ENCODE measurements at regions not wholly inside any gene's neighbourhood (a gene's known extent, or its start where the extent isn't known, plus 50 kb on each side); places are given as distances from the start of the nearest gene placed in this dataset.

DNA sequence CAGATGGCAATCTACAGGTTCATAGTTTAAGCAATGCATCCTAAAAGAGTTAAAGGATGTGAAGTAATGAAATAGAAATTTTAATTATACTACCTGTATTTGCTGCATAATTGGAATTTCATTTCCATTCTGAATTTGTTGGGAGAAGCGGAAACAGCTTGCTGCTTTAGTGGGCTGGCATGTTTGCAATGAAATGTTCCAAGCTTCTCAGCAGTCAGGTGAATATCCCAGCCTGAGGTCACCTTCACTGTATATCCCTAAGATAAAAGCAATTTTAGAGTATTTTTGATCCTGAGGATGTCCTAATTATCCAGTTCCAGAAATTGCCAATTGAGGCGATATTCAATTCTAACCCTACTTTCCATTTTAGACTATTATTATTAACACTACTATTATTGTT lies 136.1 kb upstream of the ARSJ start:
- ATAC-seq (ENCODE audit: low read depth) (no peak), DNase-seq (ENCODE audit: low spot score) (no peak)
- Histone ChIP-seq H3K9me3 (ENCODE audit: severe bottlenecking) (no peaks in the 10 kb centered on the region), H3K4me3 (ENCODE audit: severe bottlenecking) (no peak overlapping the region), H3K4me1 (ENCODE audit: insufficient read depth, poor library complexity, severe bottlenecking) (no peaks in the 10 kb centered on the region), H3K36me3 (ENCODE audit: low read depth) (no peaks in the 10 kb centered on the region), H3K27ac (ENCODE audit: poor library complexity, severe bottlenecking) (no peak overlapping the region), H3K27me3 (ENCODE audit: insufficient read depth, poor library complexity, severe bottlenecking) (no peaks in the 10 kb centered on the region)
- TF ChIP-seq, protein P1, sequence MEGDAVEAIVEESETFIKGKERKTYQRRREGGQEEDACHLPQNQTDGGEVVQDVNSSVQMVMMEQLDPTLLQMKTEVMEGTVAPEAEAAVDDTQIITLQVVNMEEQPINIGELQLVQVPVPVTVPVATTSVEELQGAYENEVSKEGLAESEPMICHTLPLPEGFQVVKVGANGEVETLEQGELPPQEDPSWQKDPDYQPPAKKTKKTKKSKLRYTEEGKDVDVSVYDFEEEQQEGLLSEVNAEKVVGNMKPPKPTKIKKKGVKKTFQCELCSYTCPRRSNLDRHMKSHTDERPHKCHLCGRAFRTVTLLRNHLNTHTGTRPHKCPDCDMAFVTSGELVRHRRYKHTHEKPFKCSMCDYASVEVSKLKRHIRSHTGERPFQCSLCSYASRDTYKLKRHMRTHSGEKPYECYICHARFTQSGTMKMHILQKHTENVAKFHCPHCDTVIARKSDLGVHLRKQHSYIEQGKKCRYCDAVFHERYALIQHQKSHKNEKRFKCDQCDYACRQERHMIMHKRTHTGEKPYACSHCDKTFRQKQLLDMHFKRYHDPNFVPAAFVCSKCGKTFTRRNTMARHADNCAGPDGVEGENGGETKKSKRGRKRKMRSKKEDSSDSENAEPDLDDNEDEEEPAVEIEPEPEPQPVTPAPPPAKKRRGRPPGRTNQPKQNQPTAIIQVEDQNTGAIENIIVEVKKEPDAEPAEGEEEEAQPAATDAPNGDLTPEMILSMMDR (IDR thresholded peaks at IDR 0.05; ENCODE audit: poor library complexity, severe bottlenecking) = no peak

DNA sequence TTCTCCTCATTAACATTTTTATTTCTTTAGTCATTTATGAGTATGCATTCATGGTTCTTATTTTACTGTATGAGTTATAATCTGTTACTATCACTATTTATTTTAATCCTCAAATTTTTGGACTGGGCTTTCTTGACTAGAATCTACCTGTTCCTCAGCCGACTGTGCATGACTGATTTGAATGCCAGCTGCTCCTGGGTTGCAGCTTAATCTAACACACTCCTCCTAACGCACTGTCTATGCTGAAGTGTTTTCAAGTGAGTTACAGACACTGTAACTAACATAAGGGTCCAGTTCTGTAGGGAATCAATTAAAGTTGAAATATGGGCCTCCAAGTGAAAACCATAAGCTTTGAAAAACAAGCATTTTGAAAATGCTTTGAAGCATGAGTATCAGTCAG lies 137.4 kb upstream of the ARSJ start:
- TF ChIP-seq, protein P1 (IDR thresholded peaks at IDR 0.05; ENCODE audit: poor library complexity, severe bottlenecking) = no peak
- Histone ChIP-seq H3K4me1 (ENCODE audit: insufficient read depth, poor library complexity, severe bottlenecking) (no peaks in the 10 kb centered on the region), H3K36me3 (ENCODE audit: low read depth) (no peaks in the 10 kb centered on the region), H3K4me3 (ENCODE audit: severe bottlenecking) (no peak overlapping the region), H3K27ac (ENCODE audit: poor library complexity, severe bottlenecking) (no peak overlapping the region), H3K9me3 (ENCODE audit: severe bottlenecking) (no peaks in the 10 kb centered on the region), H3K27me3 (ENCODE audit: insufficient read depth, poor library complexity, severe bottlenecking) (no peaks in the 10 kb centered on the region)
- ATAC-seq (ENCODE audit: low read depth) = no peak
- DNase-seq (ENCODE audit: low spot score) = no peak

DNA sequence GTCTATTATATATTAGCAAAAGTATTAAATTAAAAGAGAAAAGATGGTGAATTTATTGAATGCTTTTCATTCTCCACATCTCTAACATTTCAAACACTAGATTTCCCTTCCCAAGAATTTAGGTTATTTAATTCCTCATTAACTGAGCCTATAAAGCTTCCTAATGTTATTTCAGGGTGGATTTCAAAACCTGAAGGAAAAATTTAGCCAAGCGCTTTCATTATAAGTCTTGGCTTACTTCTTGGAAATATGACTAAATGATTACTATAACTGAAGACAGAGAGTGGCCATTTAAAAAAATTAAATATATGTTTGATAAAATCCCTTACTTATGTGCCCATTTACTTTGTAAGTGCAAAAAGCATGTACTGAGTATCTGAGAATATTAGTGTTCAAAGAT lies 141.8 kb upstream of the ARSJ start:
- TF ChIP-seq, protein P1 (IDR thresholded peaks at IDR 0.05; ENCODE audit: poor library complexity, severe bottlenecking) = no peak
- no peak overlapping the region for H3K27ac ChIP-seq (ENCODE audit: poor library complexity, severe bottlenecking)
- DNase-seq (ENCODE audit: low spot score) (no peak), ATAC-seq (ENCODE audit: low read depth) (no peak)
- H3K36me3 ChIP-seq (ENCODE audit: low read depth) = no peaks in the 10 kb centered on the region
- no peaks in the 10 kb centered on the region for H3K9me3 ChIP-seq (ENCODE audit: severe bottlenecking)
- no peak overlapping the region for H3K4me3 ChIP-seq (ENCODE audit: severe bottlenecking)
- H3K27me3 ChIP-seq (ENCODE audit: insufficient read depth, poor library complexity, severe bottlenecking) = no peaks in the 10 kb centered on the region
- H3K4me1 ChIP-seq (ENCODE audit: insufficient read depth, poor library complexity, severe bottlenecking) = no peaks in the 10 kb centered on the region

DNA sequence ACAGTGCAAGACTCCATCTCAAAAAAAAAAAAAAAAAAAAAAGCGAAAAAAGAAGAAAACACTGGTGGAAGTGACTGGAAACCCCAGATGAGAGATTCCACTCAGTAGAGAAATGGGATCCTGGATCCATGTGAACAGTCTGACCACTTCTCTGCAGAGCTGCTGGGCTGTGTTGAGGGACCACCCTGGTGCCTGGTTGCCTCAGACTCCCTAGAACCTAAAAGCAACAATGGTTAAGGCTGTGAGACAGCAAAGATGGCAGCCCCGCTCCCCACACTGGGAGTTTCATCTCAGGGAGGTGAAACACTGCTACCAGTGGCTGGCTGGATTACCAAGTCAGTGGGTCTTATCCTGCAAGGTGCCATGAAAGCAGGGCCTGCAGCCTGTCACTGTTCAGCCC lies 152.8 kb upstream of the ARSJ start:
- Histone ChIP-seq H3K27ac (ENCODE audit: poor library complexity, severe bottlenecking) (no peak overlapping the region), H3K36me3 (ENCODE audit: low read depth) (no peaks in the 10 kb centered on the region), H3K27me3 (ENCODE audit: insufficient read depth, poor library complexity, severe bottlenecking) (no peaks in the 10 kb centered on the region), H3K9me3 (ENCODE audit: severe bottlenecking) (no peaks in the 10 kb centered on the region), H3K4me3 (ENCODE audit: severe bottlenecking) (no peak overlapping the region), H3K4me1 (ENCODE audit: insufficient read depth, poor library complexity, severe bottlenecking) (no peaks in the 10 kb centered on the region)
- DNase-seq (ENCODE audit: low spot score) = no peak
- ATAC-seq (ENCODE audit: low read depth) = no peak
- TF ChIP-seq, protein P1 (IDR thresholded peaks at IDR 0.05; ENCODE audit: poor library complexity, severe bottlenecking) = no peak

DNA sequence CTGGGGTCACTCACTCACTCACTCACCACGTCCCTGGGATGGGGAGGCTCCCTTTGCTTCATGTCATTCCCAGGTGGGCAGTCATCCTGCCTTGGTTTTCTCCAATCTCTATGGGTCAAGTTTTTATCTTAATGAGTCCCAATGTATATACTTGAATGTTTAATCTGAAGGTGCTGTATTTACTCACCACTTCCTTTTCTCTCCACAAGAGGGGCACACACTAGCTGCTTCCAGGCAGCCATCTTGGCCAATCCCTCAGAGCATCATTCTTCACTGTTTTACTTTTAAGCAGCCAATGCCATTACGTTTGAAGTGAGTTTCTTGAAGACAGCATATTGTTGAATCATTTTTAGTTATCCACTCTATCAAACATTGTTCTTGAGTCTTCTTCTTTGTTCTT lies 153.4 kb upstream of the ARSJ start:
- Histone ChIP-seq H3K27ac (ENCODE audit: poor library complexity, severe bottlenecking) (no peak overlapping the region), H3K4me3 (ENCODE audit: severe bottlenecking) (no peak overlapping the region), H3K36me3 (ENCODE audit: low read depth) (no peaks in the 10 kb centered on the region), H3K4me1 (ENCODE audit: insufficient read depth, poor library complexity, severe bottlenecking) (no peaks in the 10 kb centered on the region), H3K27me3 (ENCODE audit: insufficient read depth, poor library complexity, severe bottlenecking) (no peaks in the 10 kb centered on the region), H3K9me3 (ENCODE audit: severe bottlenecking) (no peaks in the 10 kb centered on the region)
- DNase-seq (ENCODE audit: low spot score) (no peak), ATAC-seq (ENCODE audit: low read depth) (no peak)
- TF ChIP-seq, protein P1 (IDR thresholded peaks at IDR 0.05; ENCODE audit: poor library complexity, severe bottlenecking) = peak; percentile 21

All from RWPE2 (cell line).